ENCODE measurements at regions not wholly inside any gene's neighbourhood (a gene's known extent, or its start where the extent isn't known, plus 50 kb on each side); places are given as distances from the start of the nearest gene placed in this dataset.

GRCh38 chr4:106426069-106426468 lies 57.5 kb upstream of the GIMD1 start:
- no peaks in the 10 kb centered on the region for H3K36me3 ChIP-seq (ENCODE audit: control insufficient read depth in 2 of 2, insufficient read depth in 2 of 2, low read length in 2 of 2)
- no peak overlapping the region for H3K4me3 ChIP-seq (ENCODE audit: low read length in 2 of 2)
- H3K9me3 ChIP-seq (ENCODE audit: control insufficient read depth in 2 of 2, low read length in 2 of 2), result no peaks in the 10 kb centered on the region
- no peak overlapping the region for H3K9ac ChIP-seq (ENCODE audit: low read depth in 1 of 2, low read length in 2 of 2)
- H3K27ac ChIP-seq (ENCODE audit: low read depth in 2 of 2, low read length in 2 of 2), result no peak overlapping the region
- H3K27me3 ChIP-seq (ENCODE audit: control insufficient read depth in 2 of 2, insufficient read depth in 2 of 2, low read length in 2 of 2), result no peaks in the 10 kb centered on the region
- no peaks in the 10 kb centered on the region for H3K4me1 ChIP-seq (ENCODE audit: control insufficient read depth in 2 of 2, insufficient read depth in 2 of 2, low read length in 2 of 2)

- H3K4me3 ChIP-seq (ENCODE audit: low read length in 2 of 2), result no peak overlapping the region
These were observed 57.0 kb upstream of the GIMD1 start for GRCh38 chr4:106425576-106425975.

GRCh38 chr4:106424426-106424825 lies 55.8 kb upstream of the GIMD1 start:
- H3K4me1 ChIP-seq (ENCODE audit: control insufficient read depth in 2 of 2, insufficient read depth in 2 of 2, low read length in 2 of 2), result no peaks in the 10 kb centered on the region
- no peaks in the 10 kb centered on the region for H3K9me3 ChIP-seq (ENCODE audit: control insufficient read depth in 2 of 2, low read length in 2 of 2)
- no peak overlapping the region for H3K4me3 ChIP-seq (ENCODE audit: low read length in 2 of 2)
- no peaks in the 10 kb centered on the region for H3K36me3 ChIP-seq (ENCODE audit: control insufficient read depth in 2 of 2, insufficient read depth in 2 of 2, low read length in 2 of 2)
- H3K27ac ChIP-seq (ENCODE audit: low read depth in 2 of 2, low read length in 2 of 2), result no peak overlapping the region
- no peak overlapping the region for H3K9ac ChIP-seq (ENCODE audit: low read depth in 1 of 2, low read length in 2 of 2)
- H3K27me3 ChIP-seq (ENCODE audit: control insufficient read depth in 2 of 2, insufficient read depth in 2 of 2, low read length in 2 of 2), result no peaks in the 10 kb centered on the region

More at GRCh38 chr4:106425576-106425975, 57.0 kb upstream of the GIMD1 start:
- no peaks in the 10 kb centered on the region for H3K9me3 ChIP-seq (ENCODE audit: control insufficient read depth in 2 of 2, low read length in 2 of 2)
- no peaks in the 10 kb centered on the region for H3K27me3 ChIP-seq (ENCODE audit: control insufficient read depth in 2 of 2, insufficient read depth in 2 of 2, low read length in 2 of 2)
- H3K9ac ChIP-seq (ENCODE audit: low read depth in 1 of 2, low read length in 2 of 2), result no peak overlapping the region
- H3K36me3 ChIP-seq (ENCODE audit: control insufficient read depth in 2 of 2, insufficient read depth in 2 of 2, low read length in 2 of 2), result no peaks in the 10 kb centered on the region
- no peaks in the 10 kb centered on the region for H3K4me1 ChIP-seq (ENCODE audit: control insufficient read depth in 2 of 2, insufficient read depth in 2 of 2, low read length in 2 of 2)
- no peak overlapping the region for H3K27ac ChIP-seq (ENCODE audit: low read depth in 2 of 2, low read length in 2 of 2)

GRCh38 chr4:106423791-106424190 lies 55.2 kb upstream of the GIMD1 start:
- Histone ChIP-seq H3K4me1 (ENCODE audit: control insufficient read depth in 2 of 2, insufficient read depth in 2 of 2, low read length in 2 of 2) (no peaks in the 10 kb centered on the region), H3K27me3 (ENCODE audit: control insufficient read depth in 2 of 2, insufficient read depth in 2 of 2, low read length in 2 of 2) (no peaks in the 10 kb centered on the region), H3K36me3 (ENCODE audit: control insufficient read depth in 2 of 2, insufficient read depth in 2 of 2, low read length in 2 of 2) (no peaks in the 10 kb centered on the region), H3K9ac (ENCODE audit: low read depth in 1 of 2, low read length in 2 of 2) (no peak overlapping the region), H3K9me3 (ENCODE audit: control insufficient read depth in 2 of 2, low read length in 2 of 2) (no peaks in the 10 kb centered on the region), H3K27ac (ENCODE audit: low read depth in 2 of 2, low read length in 2 of 2) (no peak overlapping the region), H3K4me3 (ENCODE audit: low read length in 2 of 2) (no peak overlapping the region)

- Histone ChIP-seq H3K4me3 (ENCODE audit: low read length in 2 of 2) (no peak overlapping the region), H3K27me3 (ENCODE audit: control insufficient read depth in 2 of 2, insufficient read depth in 2 of 2, low read length in 2 of 2) (no peaks in the 10 kb centered on the region), H3K9ac (ENCODE audit: low read depth in 1 of 2, low read length in 2 of 2) (no peak overlapping the region), H3K4me1 (ENCODE audit: control insufficient read depth in 2 of 2, insufficient read depth in 2 of 2, low read length in 2 of 2) (no peaks in the 10 kb centered on the region), H3K36me3 (ENCODE audit: control insufficient read depth in 2 of 2, insufficient read depth in 2 of 2, low read length in 2 of 2) (no peaks in the 10 kb centered on the region), H3K9me3 (ENCODE audit: control insufficient read depth in 2 of 2, low read length in 2 of 2) (no peaks in the 10 kb centered on the region), H3K27ac (ENCODE audit: low read depth in 2 of 2, low read length in 2 of 2) (no peak overlapping the region)
These were observed 54.2 kb upstream of the GIMD1 start for GRCh38 chr4:106422766-106423165.

- H3K4me3 ChIP-seq (ENCODE audit: low read length in 2 of 2), result no peak overlapping the region
- H3K27me3 ChIP-seq (ENCODE audit: control insufficient read depth in 2 of 2, insufficient read depth in 2 of 2, low read length in 2 of 2), result no peaks in the 10 kb centered on the region
- H3K36me3 ChIP-seq (ENCODE audit: control insufficient read depth in 2 of 2, insufficient read depth in 2 of 2, low read length in 2 of 2), result no peaks in the 10 kb centered on the region
- H3K4me1 ChIP-seq (ENCODE audit: control insufficient read depth in 2 of 2, insufficient read depth in 2 of 2, low read length in 2 of 2), result no peaks in the 10 kb centered on the region
- no peaks in the 10 kb centered on the region for H3K9me3 ChIP-seq (ENCODE audit: control insufficient read depth in 2 of 2, low read length in 2 of 2)
- H3K27ac ChIP-seq (ENCODE audit: low read depth in 2 of 2, low read length in 2 of 2), result no peak overlapping the region
- H3K9ac ChIP-seq (ENCODE audit: low read depth in 1 of 2, low read length in 2 of 2), result no peak overlapping the region
These were observed 53.1 kb upstream of the GIMD1 start for GRCh38 chr4:106421441-106422296.

GRCh38 chr4:106418444-106418843 lies 49.9 kb upstream of the GIMD1 start:
- H3K4me1 ChIP-seq (ENCODE audit: control insufficient read depth in 2 of 2, insufficient read depth in 2 of 2, low read length in 2 of 2), result no peaks in the 10 kb centered on the region
- no peak overlapping the region for H3K9ac ChIP-seq (ENCODE audit: low read depth in 1 of 2, low read length in 2 of 2)
- no peaks in the 10 kb centered on the region for H3K9me3 ChIP-seq (ENCODE audit: control insufficient read depth in 2 of 2, low read length in 2 of 2)
- H3K36me3 ChIP-seq (ENCODE audit: control insufficient read depth in 2 of 2, insufficient read depth in 2 of 2, low read length in 2 of 2), result no peaks in the 10 kb centered on the region
- H3K4me3 ChIP-seq (ENCODE audit: low read length in 2 of 2), result no peak overlapping the region
- H3K27ac ChIP-seq (ENCODE audit: low read depth in 2 of 2, low read length in 2 of 2), result no peak overlapping the region
- H3K27me3 ChIP-seq (ENCODE audit: control insufficient read depth in 2 of 2, insufficient read depth in 2 of 2, low read length in 2 of 2), result no peaks in the 10 kb centered on the region
